C1 segment of cervical spinal cord (tissue), 14 donors: ENCODE measurements at regions not wholly inside any gene's neighbourhood (a gene's known extent, or its start where the extent isn't known, plus 50 kb on each side); places are given as distances from the start of the nearest gene placed in this dataset.

Experiments used
- DNase-seq, 14 donors: peaks; one replicate each; lab custom pipeline; 2025; lab: John Stamatoyannopoulos, UW

- no peak for DNase-seq
These were observed 299.4 kb downstream of the TCERG1L start for GRCh38 chr10:131011936-131012640.

GRCh38 chr10:131012641-131012985 is 298.9 kb downstream of the TCERG1L start:
- no peak for DNase-seq

GRCh38 chr10:131013281-131013912 is 298.1 kb downstream of the TCERG1L start:
- DNase-seq = no peak

- DNase-seq = no peak
These were observed 297.2 kb downstream of the TCERG1L start for GRCh38 chr10:131014271-131014670.

- DNase-seq = no peak
These were observed 296.2 kb downstream of the TCERG1L start for GRCh38 chr10:131015271-131015670.

- DNase-seq = no peak
These were observed 295.0 kb downstream of the TCERG1L start for GRCh38 chr10:131016556-131016955.

- no peak for DNase-seq
These were observed 293.8 kb downstream of the TCERG1L start for GRCh38 chr10:131017566-131018285.

GRCh38 chr10:131018886-131019500 is 292.5 kb downstream of the TCERG1L start:
- no peak for DNase-seq

GRCh38 chr10:131019696-131020095 is 291.8 kb downstream of the TCERG1L start:
- no peak for DNase-seq

GRCh38 chr10:131020775-131021174 is 290.7 kb downstream of the TCERG1L start:
- no peak for DNase-seq

- DNase-seq = no peak
These were observed 290.1 kb downstream of the TCERG1L start for GRCh38 chr10:131021246-131021895.

- DNase-seq = no peak
These were observed 289.6 kb downstream of the TCERG1L start for GRCh38 chr10:131021969-131022368.

- no peak for DNase-seq
These were observed 289.2 kb downstream of the TCERG1L start for GRCh38 chr10:131022369-131022768.

GRCh38 chr10:131022981-131023380 is 288.5 kb downstream of the TCERG1L start:
- DNase-seq = no peak

GRCh38 chr10:131024259-131025131 is 287.0 kb downstream of the TCERG1L start:
- DNase-seq = no peak

- no peak for DNase-seq
These were observed 286.2 kb downstream of the TCERG1L start for GRCh38 chr10:131025333-131025732.

- DNase-seq = no peak
These were observed 284.3 kb downstream of the TCERG1L start for GRCh38 chr10:131027256-131027655.

- DNase-seq = no peak
These were observed 280.2 kb downstream of the TCERG1L start for GRCh38 chr10:131031346-131031745.

GRCh38 chr10:131032329-131033165 is 279.0 kb downstream of the TCERG1L start:
- no peak for DNase-seq
